ENCODE measurements at regions not wholly inside any gene's neighbourhood (a gene's known extent, or its start where the extent isn't known, plus 50 kb on each side); places are given as distances from the start of the nearest gene placed in this dataset.

- no peaks in the 10 kb centered on the region for H3K36me3 ChIP-seq (ENCODE audit: control insufficient read depth, low read length)
- no peaks in the 10 kb centered on the region for H3F3A ChIP-seq (ENCODE audit: control insufficient read depth, insufficient read depth)
- TF ChIP-seq CTCF (IDR thresholded peaks at IDR 0.05; ENCODE audit: low read depth, low read length, poor library complexity, severe bottlenecking) (no peak), EZH2phosphoT487 (IDR thresholded peaks at IDR 0.05; ENCODE audit: borderline replicate concordance, low read length) (no peak)
- H3K27me3 ChIP-seq (ENCODE audit: control insufficient read depth, low read length), result no peaks in the 10 kb centered on the region
- no peaks in the 10 kb centered on the region for H3K79me2 ChIP-seq (ENCODE audit: control insufficient read depth, low read length)
- no peaks in the 10 kb centered on the region for H3K4me1 ChIP-seq (ENCODE audit: control insufficient read depth, low read length)
- no peak overlapping the region for H3K4me3 ChIP-seq (ENCODE audit: low read length)
- H4K20me1 ChIP-seq (ENCODE audit: control insufficient read depth, insufficient read depth, low read depth, low read length), result no peaks in the 10 kb centered on the region
- H3K27ac ChIP-seq (ENCODE audit: low read depth, low read length), result no peak overlapping the region
- H3K4me2 ChIP-seq (ENCODE audit: low read length), result no peak overlapping the region
- no peaks in the 10 kb centered on the region for H3K9me2 ChIP-seq (replicated peaks; ENCODE audit: control insufficient read depth, low read length)
- no peaks in the 10 kb centered on the region for H3K9me3 ChIP-seq (ENCODE audit: control insufficient read depth, insufficient read depth, low read length)
Measured at GRCh38 chr12:97358361-97358760, 104.2 kb upstream of the RMST start.

- H3K4me3 ChIP-seq (ENCODE audit: low read length), result no peak overlapping the region
- TF ChIP-seq CTCF (IDR thresholded peaks at IDR 0.05; ENCODE audit: low read depth, low read length, poor library complexity, severe bottlenecking) (no peak), EZH2phosphoT487 (IDR thresholded peaks at IDR 0.05; ENCODE audit: borderline replicate concordance, low read length) (no peak)
- H3K27ac ChIP-seq (ENCODE audit: low read depth, low read length), result no peak overlapping the region
- no peaks in the 10 kb centered on the region for H3K36me3 ChIP-seq (ENCODE audit: control insufficient read depth, low read length)
- H4K20me1 ChIP-seq (ENCODE audit: control insufficient read depth, insufficient read depth, low read depth, low read length), result no peaks in the 10 kb centered on the region
- H3F3A ChIP-seq (ENCODE audit: control insufficient read depth, insufficient read depth), result no peaks in the 10 kb centered on the region
- no peaks in the 10 kb centered on the region for H3K79me2 ChIP-seq (ENCODE audit: control insufficient read depth, low read length)
- no peaks in the 10 kb centered on the region for H3K9me2 ChIP-seq (replicated peaks; ENCODE audit: control insufficient read depth, low read length)
- no peaks in the 10 kb centered on the region for H3K9me3 ChIP-seq (ENCODE audit: control insufficient read depth, insufficient read depth, low read length)
- H3K4me2 ChIP-seq (ENCODE audit: low read length), result no peak overlapping the region
- no peaks in the 10 kb centered on the region for H3K4me1 ChIP-seq (ENCODE audit: control insufficient read depth, low read length)
- H3K27me3 ChIP-seq (ENCODE audit: control insufficient read depth, low read length), result no peaks in the 10 kb centered on the region
Measured at GRCh38 chr12:97359021-97359690, 103.4 kb upstream of the RMST start.

GRCh38 chr12:97363693-97364092, 98.9 kb upstream of the RMST start:
- Histone ChIP-seq H3K4me3 (ENCODE audit: low read length) (no peak overlapping the region), H3K27me3 (ENCODE audit: control insufficient read depth, low read length) (no peaks in the 10 kb centered on the region), H4K20me1 (ENCODE audit: control insufficient read depth, insufficient read depth, low read depth, low read length) (no peaks in the 10 kb centered on the region), H3K79me2 (ENCODE audit: control insufficient read depth, low read length) (no peaks in the 10 kb centered on the region), H3K27ac (ENCODE audit: low read depth, low read length) (no peak overlapping the region), H3K4me2 (ENCODE audit: low read length) (no peak overlapping the region), H3K4me1 (ENCODE audit: control insufficient read depth, low read length) (no peaks in the 10 kb centered on the region), H3K36me3 (ENCODE audit: control insufficient read depth, low read length) (no peaks in the 10 kb centered on the region), H3K9me2 (replicated peaks; ENCODE audit: control insufficient read depth, low read length) (no peaks in the 10 kb centered on the region), H3F3A (ENCODE audit: control insufficient read depth, insufficient read depth) (no peaks in the 10 kb centered on the region), H3K9me3 (ENCODE audit: control insufficient read depth, insufficient read depth, low read length) (no peaks in the 10 kb centered on the region)
- TF ChIP-seq CTCF (IDR thresholded peaks at IDR 0.05; ENCODE audit: low read depth, low read length, poor library complexity, severe bottlenecking) (no peak), EZH2phosphoT487 (IDR thresholded peaks at IDR 0.05; ENCODE audit: borderline replicate concordance, low read length) (no peak)

All from DOHH2 (cell line).